ENCODE measurements at regions not wholly inside any gene's neighbourhood (a gene's known extent, or its start where the extent isn't known, plus 50 kb on each side); places are given as distances from the start of the nearest gene placed in this dataset.
"Not testable (repeated sequence)": the region's sequence is repeated elsewhere in the genome, so short reads cannot be mapped to it uniquely, and the experiment has no call there.

DNA sequence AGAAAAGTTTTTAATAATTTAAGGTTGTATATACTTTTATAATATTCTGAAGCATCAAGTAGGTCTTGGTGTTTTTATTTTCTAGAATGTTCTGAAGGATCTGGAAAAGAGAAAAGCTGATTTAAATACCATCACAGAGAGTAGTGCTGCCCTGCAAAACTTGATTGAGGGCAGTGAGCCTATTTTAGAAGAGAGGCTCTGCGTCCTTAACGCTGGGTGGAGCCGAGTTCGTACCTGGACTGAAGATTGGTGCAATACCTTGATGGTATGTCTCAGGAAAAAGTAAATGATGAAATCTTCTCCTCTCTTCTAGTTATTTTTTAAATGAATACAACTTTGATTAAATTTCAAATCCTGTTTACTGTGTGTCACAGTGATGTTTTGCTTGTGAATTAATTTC lies 225.7 kb downstream of the UTRN start:
- no peaks in the 10 kb centered on the region for H3K9me3 ChIP-seq (ENCODE audit: low read depth, low read length)
- no peak overlapping the region for H3K9ac ChIP-seq (ENCODE audit: insufficient read length)
- H3K27ac ChIP-seq, result no peak overlapping the region

DNA sequence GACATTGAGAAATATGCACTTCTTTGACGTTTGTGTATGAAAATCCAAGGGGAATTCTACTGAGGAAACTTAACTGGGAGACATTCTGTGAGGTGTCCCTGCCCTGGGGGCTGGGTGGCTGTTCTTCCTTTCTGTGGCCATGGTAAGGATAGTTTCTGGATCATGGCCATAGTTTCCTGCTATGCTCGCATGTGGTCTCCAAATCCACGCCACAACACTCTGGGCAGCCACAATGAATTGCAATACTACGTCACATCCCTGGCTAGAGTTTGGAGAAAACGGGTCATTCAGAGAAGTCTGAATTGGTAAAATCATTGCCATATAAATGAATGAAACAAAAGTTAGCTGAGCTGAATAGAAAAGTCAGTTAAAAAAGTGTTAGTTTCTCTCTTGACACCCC lies 230.6 kb downstream of the UTRN start:
- no peak for DNase-seq (ENCODE audit: low read depth, low spot score)
- Histone ChIP-seq H3K9me3 (ENCODE audit: low read depth, low read length) (no peaks in the 10 kb centered on the region), H3K9ac (ENCODE audit: insufficient read length) (no peak overlapping the region), H3K27ac (no peak overlapping the region), H3K36me3 (ENCODE audit: insufficient read depth, low read length) (no peaks in the 10 kb centered on the region), H3K4me3 (no peak overlapping the region)
- TF ChIP-seq FOXP2 (optimal IDR thresholded peaks at IDR 0.05; ENCODE audit: control extremely low read depth, extremely low read length, insufficient read depth), result no peak
- TF ChIP-seq EZH2 (IDR thresholded peaks at IDR 0.05), result no peak
- no peak for TF ChIP-seq POLR2AphosphoS5 (IDR thresholded peaks at IDR 0.05; ENCODE audit: borderline replicate concordance, low read depth, low read length)

More for the DNA sequence above, 225.7 kb downstream of the UTRN start:
- no peak overlapping the region for H3K4me3 ChIP-seq
- TF ChIP-seq EZH2 (IDR thresholded peaks at IDR 0.05), result no peak
- TF ChIP-seq POLR2AphosphoS5 (IDR thresholded peaks at IDR 0.05; ENCODE audit: borderline replicate concordance, low read depth, low read length), result no peak
- no peak for TF ChIP-seq FOXP2 (optimal IDR thresholded peaks at IDR 0.05; ENCODE audit: control extremely low read depth, extremely low read length, insufficient read depth)
- no peaks in the 10 kb centered on the region for H3K36me3 ChIP-seq (ENCODE audit: insufficient read depth, low read length)
- DNase-seq (ENCODE audit: low read depth, low spot score), result no peak

DNA sequence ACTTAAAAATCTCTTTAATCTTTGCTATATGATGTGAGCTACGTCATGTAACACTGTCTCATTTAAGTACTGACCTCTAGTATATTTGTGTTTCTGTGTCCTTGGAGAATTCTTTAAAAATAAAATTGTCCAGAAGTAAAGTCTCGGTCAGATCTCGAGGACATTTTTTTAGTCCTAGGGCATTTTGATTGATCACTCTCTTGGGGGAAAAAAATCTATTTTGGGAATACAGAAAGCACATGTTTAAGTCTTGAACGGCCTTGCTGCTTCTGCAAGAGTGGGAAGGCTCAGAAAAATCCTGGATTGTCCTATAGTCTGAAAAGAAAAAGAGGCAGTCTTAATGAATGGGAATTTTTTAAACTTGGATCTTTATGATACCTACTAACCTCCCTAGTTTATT lies 234.3 kb downstream of the UTRN start:
- Histone ChIP-seq H3K4me3 (no peak overlapping the region), H3K27ac (no peak overlapping the region), H3K36me3 (ENCODE audit: insufficient read depth, low read length) (no peaks in the 10 kb centered on the region), H3K9ac (ENCODE audit: insufficient read length) (no peak overlapping the region), H3K9me3 (ENCODE audit: low read depth, low read length) (no peaks in the 10 kb centered on the region)
- no peak for DNase-seq (ENCODE audit: low read depth, low spot score)
- TF ChIP-seq FOXP2 (optimal IDR thresholded peaks at IDR 0.05; ENCODE audit: control extremely low read depth, extremely low read length, insufficient read depth), result no peak
- TF ChIP-seq POLR2AphosphoS5 (IDR thresholded peaks at IDR 0.05; ENCODE audit: borderline replicate concordance, low read depth, low read length), result no peak

DNA sequence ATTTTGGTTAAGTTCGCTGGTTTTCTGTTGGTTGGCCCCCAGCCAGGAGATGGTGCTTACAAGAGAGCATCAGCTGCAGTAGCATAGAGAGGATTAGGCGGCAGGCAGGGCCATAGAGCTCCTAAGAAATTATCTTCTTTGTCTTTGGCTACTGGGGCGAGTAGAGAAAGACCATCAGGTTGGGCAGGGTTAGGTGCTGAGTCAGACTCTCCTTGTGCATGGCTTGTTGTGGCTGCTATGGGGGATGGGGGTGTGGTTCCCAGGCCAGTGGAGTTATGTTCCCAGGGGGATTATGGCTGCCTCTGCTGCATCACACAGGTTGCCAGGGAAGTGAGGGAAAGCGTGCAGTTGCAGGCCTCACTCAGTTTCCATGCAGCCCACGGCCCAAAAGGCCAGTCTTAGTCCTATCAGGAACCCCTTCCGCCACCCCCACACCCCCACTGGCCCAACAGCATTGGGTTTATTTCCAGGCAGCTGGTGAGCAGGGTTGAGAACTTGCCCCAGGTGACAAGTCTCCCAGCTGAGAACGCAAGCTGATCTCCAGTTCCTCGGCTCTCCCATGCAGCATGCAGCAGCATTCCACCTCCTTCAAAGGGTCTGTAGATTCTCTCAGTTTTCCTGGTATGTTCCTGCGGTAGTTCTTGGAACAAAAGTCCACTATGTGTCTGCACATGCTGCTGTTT lies 243.7 kb downstream of the UTRN start:
- Histone ChIP-seq H3K27ac (no peak overlapping the region), H3K9me3 (ENCODE audit: low read depth, low read length) (no peaks in the 10 kb centered on the region), H3K36me3 (ENCODE audit: insufficient read depth, low read length) (no peaks in the 10 kb centered on the region), H3K9ac (ENCODE audit: insufficient read length) (no peak overlapping the region), H3K4me3 (no peak overlapping the region)
- DNase-seq (ENCODE audit: low read depth, low spot score), result no peak
- TF ChIP-seq FOXP2 (optimal IDR thresholded peaks at IDR 0.05; ENCODE audit: control extremely low read depth, extremely low read length, insufficient read depth), result no peak
- no peak for TF ChIP-seq POLR2AphosphoS5 (IDR thresholded peaks at IDR 0.05; ENCODE audit: borderline replicate concordance, low read depth, low read length)
- TF ChIP-seq EZH2 (IDR thresholded peaks at IDR 0.05), result no peak

DNA sequence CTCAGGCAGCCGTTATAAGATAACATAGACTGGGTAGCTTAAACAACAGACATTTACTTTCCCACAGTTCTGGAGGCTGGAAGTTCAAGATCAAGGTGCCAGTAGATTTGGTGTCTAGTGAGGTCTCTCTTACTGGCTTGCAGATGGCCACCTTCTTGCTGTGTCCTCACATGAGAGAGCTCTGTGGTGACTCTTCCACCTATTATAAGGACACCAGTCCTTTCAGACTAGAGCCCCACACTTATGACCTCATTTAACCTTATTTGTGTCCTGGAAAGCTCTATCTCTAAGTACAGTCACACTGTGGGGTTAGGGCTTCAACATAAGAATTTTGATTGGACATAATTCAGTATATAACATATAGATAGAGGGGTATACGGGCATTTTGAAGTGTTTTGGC lies 245.0 kb downstream of the UTRN start:
- H3K27ac ChIP-seq, result no peak overlapping the region
- DNase-seq (ENCODE audit: low read depth, low spot score), result no peak
- no peaks in the 10 kb centered on the region for H3K9me3 ChIP-seq (ENCODE audit: low read depth, low read length)
- no peak overlapping the region for H3K4me3 ChIP-seq
- no peaks in the 10 kb centered on the region for H3K36me3 ChIP-seq (ENCODE audit: insufficient read depth, low read length)
- TF ChIP-seq EZH2 (IDR thresholded peaks at IDR 0.05) (no peak), POLR2AphosphoS5 (IDR thresholded peaks at IDR 0.05; ENCODE audit: borderline replicate concordance, low read depth, low read length) (no peak), FOXP2 (optimal IDR thresholded peaks at IDR 0.05; ENCODE audit: control extremely low read depth, extremely low read length, insufficient read depth) (no peak)
- H3K9ac ChIP-seq (ENCODE audit: insufficient read length), result no peak overlapping the region

DNA sequence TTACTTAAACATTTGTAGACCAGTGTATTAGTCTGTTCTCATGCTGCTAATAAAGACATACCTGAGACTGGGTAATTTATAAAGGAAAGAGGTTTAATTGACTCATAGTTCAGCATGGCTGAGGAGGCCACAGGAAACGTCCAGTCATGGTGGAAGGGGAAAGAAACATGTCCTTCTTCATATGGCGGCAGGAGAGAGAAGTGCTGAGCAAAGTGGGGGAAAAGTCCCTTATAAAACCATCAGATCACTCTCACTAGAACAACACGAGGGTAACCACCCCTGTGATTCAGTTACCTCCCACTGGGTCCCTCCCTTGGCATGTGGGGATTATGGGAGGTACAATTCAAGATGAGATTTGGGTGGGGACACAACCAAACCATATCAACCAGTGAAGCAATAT lies 247.1 kb downstream of the UTRN start:
- not testable (repeated sequence) for H3K9ac ChIP-seq (ENCODE audit: insufficient read length); H3K27ac ChIP-seq; H3K9me3 ChIP-seq (ENCODE audit: low read depth, low read length); DNase-seq (ENCODE audit: low read depth, low spot score); H3K4me3 ChIP-seq; H3K36me3 ChIP-seq (ENCODE audit: insufficient read depth, low read length)

DNA sequence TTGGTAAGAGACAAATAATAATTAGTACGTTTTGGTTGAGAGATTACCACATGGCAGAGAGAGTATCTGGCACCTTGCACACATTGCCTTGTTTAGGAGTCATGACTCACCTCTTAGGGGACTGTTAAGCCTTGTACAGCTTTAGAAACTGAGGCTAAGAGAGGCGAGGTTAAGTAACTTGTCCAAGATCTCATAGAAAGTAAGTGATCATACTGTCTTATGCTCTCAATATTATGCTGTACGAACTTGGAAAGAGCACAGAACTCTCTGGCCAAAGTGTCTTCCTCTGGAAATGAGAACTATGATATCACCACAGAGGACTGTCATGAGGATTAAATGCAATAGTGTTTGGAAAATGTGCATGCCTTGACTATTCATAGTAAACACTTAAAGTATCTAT lies 249.0 kb downstream of the UTRN start:
- H3K9ac ChIP-seq (ENCODE audit: insufficient read length), result no peak overlapping the region
- no peak overlapping the region for H3K4me3 ChIP-seq
- H3K36me3 ChIP-seq (ENCODE audit: insufficient read depth, low read length), result no peaks in the 10 kb centered on the region
- H3K9me3 ChIP-seq (ENCODE audit: low read depth, low read length), result no peaks in the 10 kb centered on the region
- H3K27ac ChIP-seq, result no peak overlapping the region
- TF ChIP-seq EZH2 (IDR thresholded peaks at IDR 0.05), result no peak
- no peak for DNase-seq (ENCODE audit: low read depth, low spot score)

DNA sequence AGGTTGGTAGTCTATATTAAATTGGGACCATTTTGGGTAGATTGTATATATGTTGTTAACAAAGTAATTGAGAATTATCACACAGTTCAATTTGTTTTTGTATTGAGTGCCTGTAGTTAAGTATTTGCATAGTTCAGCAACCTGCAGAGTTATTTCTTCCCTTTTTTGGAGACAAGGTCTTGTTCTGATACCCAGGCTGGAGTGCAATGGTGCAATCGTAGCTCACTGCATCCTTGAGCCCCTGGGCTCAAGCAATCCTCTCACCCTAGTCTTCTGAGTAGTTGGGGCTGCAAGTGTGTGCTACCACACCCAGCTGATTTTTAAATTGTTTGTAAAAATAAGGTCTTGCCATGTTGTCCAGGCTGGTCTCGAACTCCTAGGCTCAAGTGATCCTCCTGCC lies 250.5 kb downstream of the UTRN start:
- Histone ChIP-seq H3K4me3 (no peak overlapping the region), H3K27ac (no peak overlapping the region), H3K9me3 (ENCODE audit: low read depth, low read length) (no peaks in the 10 kb centered on the region), H3K9ac (ENCODE audit: insufficient read length) (no peak overlapping the region), H3K36me3 (ENCODE audit: insufficient read depth, low read length) (no peaks in the 10 kb centered on the region)
- TF ChIP-seq EZH2 (IDR thresholded peaks at IDR 0.05), result no peak
- TF ChIP-seq POLR2AphosphoS5 (IDR thresholded peaks at IDR 0.05; ENCODE audit: borderline replicate concordance, low read depth, low read length), result no peak
- TF ChIP-seq FOXP2 (optimal IDR thresholded peaks at IDR 0.05; ENCODE audit: control extremely low read depth, extremely low read length, insufficient read depth), result no peak
- DNase-seq (ENCODE audit: low read depth, low spot score), result no peak

DNA sequence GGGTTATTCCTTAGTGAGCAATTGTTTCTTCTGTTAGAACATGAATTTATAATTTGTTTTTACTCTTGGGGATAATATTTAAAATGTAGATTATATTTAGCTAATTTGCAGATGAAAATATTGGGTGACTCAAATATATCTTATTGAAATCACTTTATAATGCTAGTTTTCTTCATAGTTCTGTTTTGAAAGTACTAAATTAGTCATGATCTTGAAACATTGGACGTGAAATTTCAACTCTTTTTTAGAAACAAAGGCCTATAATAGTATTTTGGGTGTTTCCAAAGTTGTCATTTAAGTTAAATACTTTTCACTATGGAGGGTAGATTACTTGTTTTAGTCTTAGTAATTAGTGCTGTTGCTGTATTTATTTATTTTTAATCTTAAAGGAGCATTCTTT lies 250.9 kb downstream of the UTRN start:
- H3K27ac ChIP-seq, result no peak overlapping the region
- no peaks in the 10 kb centered on the region for H3K9me3 ChIP-seq (ENCODE audit: low read depth, low read length)
- H3K9ac ChIP-seq (ENCODE audit: insufficient read length), result no peak overlapping the region
- DNase-seq (ENCODE audit: low read depth, low spot score), result no peak
- TF ChIP-seq FOXP2 (optimal IDR thresholded peaks at IDR 0.05; ENCODE audit: control extremely low read depth, extremely low read length, insufficient read depth) (no peak), POLR2AphosphoS5 (IDR thresholded peaks at IDR 0.05; ENCODE audit: borderline replicate concordance, low read depth, low read length) (no peak), EZH2 (IDR thresholded peaks at IDR 0.05) (no peak)
- H3K36me3 ChIP-seq (ENCODE audit: insufficient read depth, low read length), result no peaks in the 10 kb centered on the region
- H3K4me3 ChIP-seq, result no peak overlapping the region

Measured in SK-N-MC (cell line).